Sigmoid colon (tissue), 4 donors: ENCODE measurements at regions not wholly inside any gene's neighbourhood (a gene's known extent, or its start where the extent isn't known, plus 50 kb on each side); places are given as distances from the start of the nearest gene placed in this dataset.

Source experiments
- POLR2A ChIP-seq, 2 donors: fragments of 450-650 bp; IDR thresholded peaks; one replicate each; pipeline ENCODE4 v1.6.1; 2016; ENCODE audit warnings: antibody characterized with exemption in 2 of 2, mild to moderate bottlenecking in 2 of 2, moderate library complexity in 2 of 2
- POLR2AphosphoS5 ChIP-seq, 4 donors: sonication (generic); formaldehyde crosslinking; IDR thresholded peaks; one replicate each; pipeline ENCODE4 v1.6.1; 2017; ENCODE audit warnings: antibody characterized with exemption in 4 of 4
- TF ChIP-seq, protein P1 (sequence below), 4 experiments: fragments of 450-650 bp in 3 of 4; fragments of 200-600 bp in 1 of 4; IDR thresholded peaks; one replicate each; pipeline ENCODE4 v1.5.1; 2016 to 2019; ENCODE audit warnings: antibody characterized with exemption in 4 of 4, mild to moderate bottlenecking in 3 of 4, moderate library complexity in 2 of 4

- TF ChIP-seq, protein P1, sequence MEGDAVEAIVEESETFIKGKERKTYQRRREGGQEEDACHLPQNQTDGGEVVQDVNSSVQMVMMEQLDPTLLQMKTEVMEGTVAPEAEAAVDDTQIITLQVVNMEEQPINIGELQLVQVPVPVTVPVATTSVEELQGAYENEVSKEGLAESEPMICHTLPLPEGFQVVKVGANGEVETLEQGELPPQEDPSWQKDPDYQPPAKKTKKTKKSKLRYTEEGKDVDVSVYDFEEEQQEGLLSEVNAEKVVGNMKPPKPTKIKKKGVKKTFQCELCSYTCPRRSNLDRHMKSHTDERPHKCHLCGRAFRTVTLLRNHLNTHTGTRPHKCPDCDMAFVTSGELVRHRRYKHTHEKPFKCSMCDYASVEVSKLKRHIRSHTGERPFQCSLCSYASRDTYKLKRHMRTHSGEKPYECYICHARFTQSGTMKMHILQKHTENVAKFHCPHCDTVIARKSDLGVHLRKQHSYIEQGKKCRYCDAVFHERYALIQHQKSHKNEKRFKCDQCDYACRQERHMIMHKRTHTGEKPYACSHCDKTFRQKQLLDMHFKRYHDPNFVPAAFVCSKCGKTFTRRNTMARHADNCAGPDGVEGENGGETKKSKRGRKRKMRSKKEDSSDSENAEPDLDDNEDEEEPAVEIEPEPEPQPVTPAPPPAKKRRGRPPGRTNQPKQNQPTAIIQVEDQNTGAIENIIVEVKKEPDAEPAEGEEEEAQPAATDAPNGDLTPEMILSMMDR (IDR thresholded peaks at IDR 0.05): no peak
- TF ChIP-seq POLR2A (IDR thresholded peaks at IDR 0.05) (no peak), POLR2AphosphoS5 (IDR thresholded peaks at IDR 0.05) (peak; percentile 97 to 98 (median 98))
Measured at GRCh38 chr9:16150501-16150900, 597.7 kb downstream of the CCDC171 start.
